NCI-H510A treated with DMSO at 0.1 percent for 48 hours (cell line): ENCODE measurements at regions not wholly inside any gene's neighbourhood (a gene's known extent, or its start where the extent isn't known, plus 50 kb on each side); places are given as distances from the start of the nearest gene placed in this dataset.
A peak's percentile ranks its signal among the peaks of the same experiment; 100 is the strongest.
"Not testable (repeated sequence)": the region's sequence is repeated elsewhere in the genome, so short reads cannot be mapped to it uniquely, and the experiment has no call there.

ENCODE experiments used
- DNase-seq: peaks from one replicate; lab custom pipeline; 2025; lab: John Stamatoyannopoulos, UW

DNA sequence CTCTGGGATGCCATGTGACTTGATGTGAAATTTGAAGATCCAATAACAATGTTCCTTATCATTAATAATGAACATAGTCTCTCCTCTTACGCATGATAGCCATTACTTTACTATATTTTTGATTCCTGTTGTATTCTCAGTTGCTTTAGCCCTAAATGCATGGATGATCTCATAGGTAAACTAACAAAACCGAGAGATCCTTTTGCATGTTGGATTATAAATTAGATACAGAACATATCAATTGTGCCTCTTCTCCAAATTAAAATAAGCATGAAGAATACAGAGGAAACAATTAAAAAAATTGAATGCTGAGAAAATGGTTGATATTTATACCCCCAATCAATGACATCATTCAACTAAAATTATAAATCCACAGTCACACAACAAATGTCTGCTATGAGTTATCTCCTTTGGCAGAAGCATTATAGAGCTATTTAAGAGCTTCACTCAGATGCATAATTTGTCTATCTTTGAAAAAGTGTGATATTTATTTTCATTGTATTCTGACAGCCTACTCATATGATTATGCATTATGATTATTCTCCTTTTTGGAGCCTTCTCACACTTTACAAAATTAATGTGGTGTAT lies 386.4 kb upstream of the STXBP6 start:
- no peak for DNase-seq

DNA sequence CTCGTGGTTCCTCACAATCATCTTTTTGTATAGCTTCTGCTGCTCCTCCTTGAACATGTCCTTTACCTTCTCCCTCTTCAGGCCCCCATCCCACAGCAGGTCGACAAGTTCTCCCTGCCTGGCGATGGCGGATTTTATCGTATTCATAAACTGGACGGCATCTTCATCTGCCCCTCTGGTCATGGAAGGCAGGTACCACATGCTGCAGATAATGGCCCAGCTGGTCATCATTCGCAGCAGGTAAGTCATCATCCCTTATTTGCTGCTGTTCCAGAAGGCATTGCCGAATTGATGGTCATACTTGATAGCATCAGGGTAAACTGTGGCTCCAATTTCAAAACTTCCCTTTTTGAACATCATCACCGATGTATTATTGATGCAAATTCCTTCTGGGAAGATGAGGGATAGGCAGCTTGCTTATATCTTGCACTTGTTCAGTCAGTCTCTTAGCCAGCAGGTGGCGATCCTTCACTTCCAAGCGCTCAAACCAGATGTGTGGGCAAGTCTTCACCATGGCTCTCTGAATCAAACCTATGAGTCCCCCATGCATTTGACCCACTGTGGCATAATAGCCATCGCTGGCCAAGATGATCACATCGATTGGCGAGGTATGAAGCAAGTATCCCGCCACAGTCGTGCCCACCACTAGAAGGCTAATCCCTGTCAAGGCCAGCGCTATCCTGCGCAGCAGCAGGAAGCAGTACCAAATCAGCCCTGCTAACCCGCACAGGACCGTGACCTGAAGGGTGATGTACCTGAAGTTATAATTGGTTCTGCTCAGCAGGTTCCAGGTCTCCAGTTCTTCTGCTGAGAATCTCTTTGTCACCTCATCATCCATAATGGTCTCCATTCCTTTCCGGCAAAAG lies 381.5 kb upstream of the STXBP6 start:
- no peak for DNase-seq

DNA sequence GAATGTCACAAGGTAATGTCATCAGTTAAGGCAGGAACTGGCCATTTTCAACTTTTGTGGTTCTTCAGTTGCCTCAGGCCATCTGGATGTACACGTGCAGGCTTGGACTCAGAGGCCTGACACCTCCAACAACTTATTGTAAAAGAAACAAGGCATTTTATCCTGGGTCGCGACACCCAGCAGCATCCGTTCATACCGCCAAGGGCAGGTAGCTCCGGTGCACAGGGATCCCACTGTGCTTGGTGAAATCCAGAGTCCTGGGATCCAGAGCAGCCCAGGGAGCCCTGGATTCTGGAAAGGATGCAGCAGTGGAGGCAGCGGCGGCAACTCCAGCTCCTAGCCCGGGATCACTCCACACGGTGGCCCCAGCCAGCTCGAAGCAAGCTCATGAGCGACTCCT lies 380.9 kb upstream of the STXBP6 start:
- DNase-seq = no peak

GRCh38 chr14:25412998-25413397 lies 363.1 kb upstream of the STXBP6 start:
- DNase-seq = no peak

- DNase-seq = peak; percentile 48
Observed at GRCh38 chr14:25411781-25412757, 362.1 kb upstream of the STXBP6 start.

- peak; percentile 38 for DNase-seq
Observed at GRCh38 chr14:25406818-25407217, 356.9 kb upstream of the STXBP6 start.

DNA sequence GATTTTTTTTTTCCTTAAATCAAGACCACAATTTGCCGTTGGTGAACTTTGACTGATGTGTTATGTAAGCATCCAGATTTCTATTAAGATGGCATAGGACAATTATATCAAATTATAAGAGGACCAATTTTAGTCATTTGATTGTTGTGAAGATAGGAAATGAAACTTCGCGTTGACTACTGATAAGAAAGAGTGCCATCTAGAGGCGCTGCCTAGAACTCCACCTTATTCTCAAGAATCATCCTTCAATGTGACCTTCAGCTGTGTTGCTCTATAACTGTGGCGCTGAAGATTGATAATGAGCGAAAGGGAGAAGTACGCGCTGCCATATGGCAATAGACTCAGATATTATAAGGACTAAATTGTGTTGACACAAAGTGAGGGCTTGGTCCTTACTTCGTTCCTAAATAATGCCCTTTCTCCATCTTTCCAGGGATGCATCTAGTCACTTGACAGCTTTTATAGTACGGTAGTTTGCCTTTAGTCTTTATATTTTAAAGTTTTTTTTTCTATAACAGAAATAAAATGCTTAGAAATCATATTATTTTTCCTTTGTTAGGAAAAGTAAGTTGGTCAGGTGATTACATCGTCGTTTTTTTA lies 350.8 kb upstream of the STXBP6 start:
- peak; percentile 82 for DNase-seq

DNA sequence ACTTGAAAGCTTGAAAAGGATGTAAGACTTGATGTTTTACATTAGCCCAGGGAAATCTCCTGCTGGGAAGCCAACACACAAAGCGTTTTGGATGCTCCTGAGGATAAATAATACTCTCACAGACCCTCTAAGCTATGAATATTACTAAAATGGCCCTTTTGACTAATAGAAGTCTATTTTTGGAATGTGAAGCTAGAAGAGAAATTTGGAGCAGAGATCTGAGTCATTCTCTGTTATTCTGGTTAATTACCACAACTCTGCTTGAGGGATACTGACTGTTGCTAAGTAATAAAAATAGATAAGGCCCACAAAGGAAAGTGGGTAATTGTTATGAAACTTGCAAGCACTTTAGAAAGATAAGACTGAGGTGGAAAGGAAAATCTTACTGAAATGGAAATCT lies 346.2 kb upstream of the STXBP6 start:
- no peak for DNase-seq

DNA sequence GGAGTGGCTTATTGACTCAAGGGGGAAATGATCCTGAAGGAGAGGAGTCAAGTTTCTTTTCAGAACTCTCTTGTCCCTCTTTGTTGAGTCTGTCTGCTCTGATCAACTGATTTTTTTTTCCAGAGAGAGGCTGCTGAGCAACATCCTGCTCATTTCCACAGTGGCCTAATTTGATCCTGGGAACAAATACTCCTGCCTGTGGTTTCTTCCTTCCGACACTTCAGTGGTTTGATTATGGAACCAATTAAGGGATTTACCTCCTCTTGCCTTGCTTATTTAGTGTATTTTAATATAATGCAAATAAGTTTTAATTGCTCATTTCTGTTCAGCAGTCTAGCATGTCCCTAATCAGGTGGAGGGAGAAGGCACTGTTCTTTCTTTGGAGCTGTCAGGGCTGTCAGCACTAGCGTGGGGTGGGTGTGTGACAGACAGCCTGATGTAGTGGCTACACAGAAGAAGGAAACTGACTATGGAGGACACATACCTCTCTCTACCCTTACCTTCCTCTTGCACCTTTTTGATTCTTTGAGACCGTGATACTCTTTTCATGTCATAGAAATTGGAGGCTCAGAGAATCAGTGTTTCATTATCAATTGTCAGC lies 344.9 kb upstream of the STXBP6 start:
- no peak for DNase-seq

DNA sequence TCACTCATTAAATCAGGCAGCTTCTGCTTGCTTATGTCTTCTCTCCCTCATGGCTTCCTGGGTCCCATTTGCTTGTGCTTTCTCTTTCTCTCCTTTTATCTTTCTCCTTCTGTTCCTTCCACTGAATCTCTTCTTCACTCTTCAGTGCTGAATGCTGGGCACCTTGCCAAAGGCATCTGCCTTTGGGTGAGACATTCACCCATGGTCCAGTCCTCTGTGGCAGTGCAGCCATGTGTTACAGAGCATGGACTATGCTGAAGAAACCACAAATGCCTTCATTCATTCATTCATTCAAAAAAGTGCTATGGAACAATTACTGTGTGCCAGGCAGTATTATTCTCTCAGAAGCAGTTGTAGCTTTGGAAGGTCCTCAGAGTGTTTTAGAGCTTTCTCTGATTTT lies 344.4 kb upstream of the STXBP6 start:
- DNase-seq = peak; percentile 1

DNA sequence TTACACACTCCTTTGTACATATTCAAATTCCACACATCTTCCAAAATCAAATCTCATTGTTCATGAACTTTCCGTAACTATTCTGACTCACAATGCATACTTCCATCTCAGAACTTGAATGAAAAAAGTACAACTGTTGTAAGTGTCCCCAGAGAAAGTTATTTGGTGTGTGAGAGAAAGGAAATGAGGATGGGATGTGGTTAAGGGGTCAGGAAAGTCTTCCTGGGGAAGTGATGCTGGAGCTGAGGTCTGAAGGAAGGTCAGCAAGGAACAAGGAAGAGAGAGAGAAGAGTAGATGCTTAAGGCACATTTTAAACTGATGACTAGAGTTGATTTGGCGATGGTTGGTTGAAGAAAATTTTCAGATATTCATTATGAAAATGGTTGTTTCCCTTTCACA lies 340.0 kb upstream of the STXBP6 start:
- DNase-seq = no peak

GRCh38 chr14:25381498-25381897 lies 331.6 kb upstream of the STXBP6 start:
- DNase-seq = no peak

DNA sequence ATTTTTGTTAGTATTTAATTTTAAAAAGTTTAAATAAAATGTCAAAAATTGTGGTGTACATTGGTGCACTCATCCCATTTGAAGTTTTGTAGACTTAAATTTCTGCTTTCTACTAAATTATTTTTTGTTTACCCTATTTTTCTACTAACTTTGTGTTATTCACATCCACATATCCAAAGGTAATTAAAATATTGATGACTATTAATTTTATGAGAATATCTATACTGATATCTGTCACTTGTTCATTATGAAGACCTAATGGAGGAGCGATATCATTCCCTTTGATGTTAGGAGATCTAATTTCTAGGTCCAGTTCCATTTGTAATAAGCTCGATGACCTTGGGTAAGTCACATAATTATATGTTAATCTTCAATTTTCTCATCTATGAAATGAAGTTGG lies 325.7 kb upstream of the STXBP6 start:
- DNase-seq = no peak

DNA sequence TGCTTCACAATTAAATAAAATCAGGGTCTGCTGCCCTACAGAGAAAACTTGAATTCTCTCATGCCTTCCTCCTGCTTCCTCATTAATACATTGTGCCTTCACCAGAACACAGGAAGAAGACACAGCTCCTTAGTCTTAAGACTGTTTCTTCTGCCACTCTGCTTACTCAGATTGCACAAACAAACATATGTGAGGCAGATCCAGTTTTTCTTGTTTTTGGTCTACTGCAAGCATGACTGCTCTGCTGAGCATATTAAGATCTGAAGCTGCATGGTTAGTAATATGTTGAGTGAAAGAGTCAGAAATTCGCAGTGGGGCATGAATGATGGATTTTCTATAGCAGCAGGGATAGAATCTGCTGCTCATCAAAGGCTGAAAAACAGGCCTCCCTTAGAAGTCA lies 321.1 kb upstream of the STXBP6 start:
- DNase-seq = peak; percentile 3

- DNase-seq = not testable (repeated sequence)
Observed at GRCh38 chr14:25370057-25370456, 320.1 kb upstream of the STXBP6 start.

DNA sequence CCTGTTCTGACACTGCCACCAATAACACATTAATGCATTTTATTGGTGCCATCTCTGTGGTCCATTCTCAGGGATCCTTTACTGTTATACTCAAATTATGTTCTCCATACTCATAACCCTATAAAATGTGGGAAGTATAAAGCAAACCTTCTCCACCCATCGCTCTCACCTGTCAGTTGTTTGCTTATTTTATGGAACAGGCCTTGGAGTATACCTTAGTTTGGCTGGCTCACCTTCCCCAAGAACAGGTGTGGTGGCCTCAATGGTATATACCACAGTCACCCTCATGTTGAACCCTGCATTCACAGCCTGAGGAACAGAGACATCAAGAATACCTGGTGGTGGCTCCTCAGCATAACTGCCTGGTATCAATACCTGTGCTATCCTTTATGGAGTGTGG lies 308.4 kb upstream of the STXBP6 start:
- no peak for DNase-seq

DNA sequence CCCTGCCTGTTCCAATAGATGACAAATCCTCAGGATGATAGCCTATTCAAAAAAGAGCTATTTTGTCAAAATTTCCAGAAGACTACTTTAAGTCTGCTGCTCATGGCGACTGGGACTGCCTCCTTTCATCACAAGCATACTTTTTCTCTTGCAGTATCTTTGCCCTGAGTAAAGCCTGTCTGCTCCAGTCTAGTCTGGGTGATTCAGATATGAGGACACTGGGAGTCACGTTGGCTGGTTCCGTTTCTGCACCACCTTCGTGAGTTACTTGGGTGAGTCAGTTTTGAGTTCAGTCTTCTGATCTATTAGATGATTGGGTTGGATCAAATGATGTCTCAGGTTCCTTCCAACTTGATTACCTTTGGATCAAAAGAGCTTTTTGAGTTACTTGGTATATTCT lies 301.3 kb upstream of the STXBP6 start:
- no peak for DNase-seq

DNA sequence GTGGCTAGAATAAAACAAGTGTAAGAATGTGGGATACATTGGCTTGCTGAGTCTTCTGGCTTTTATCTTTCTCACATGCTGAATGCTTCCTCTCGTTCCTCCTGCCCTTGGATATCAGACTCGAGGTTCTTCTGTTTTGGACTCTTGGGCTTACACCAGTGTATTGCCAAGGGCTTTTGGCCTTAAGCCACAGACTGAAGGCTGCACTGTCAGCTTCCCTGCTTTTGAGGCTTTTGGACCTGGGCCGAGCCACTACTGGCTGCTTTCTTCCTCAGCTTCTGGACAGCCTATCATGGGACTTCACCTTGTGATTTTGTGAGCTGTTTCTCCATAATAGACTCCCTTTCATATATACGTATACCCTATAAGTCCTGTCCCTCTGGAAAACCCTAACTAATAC lies 300.9 kb upstream of the STXBP6 start:
- no peak for DNase-seq

GRCh38 chr14:25350021-25350420 lies 300.1 kb upstream of the STXBP6 start:
- DNase-seq = no peak

DNA sequence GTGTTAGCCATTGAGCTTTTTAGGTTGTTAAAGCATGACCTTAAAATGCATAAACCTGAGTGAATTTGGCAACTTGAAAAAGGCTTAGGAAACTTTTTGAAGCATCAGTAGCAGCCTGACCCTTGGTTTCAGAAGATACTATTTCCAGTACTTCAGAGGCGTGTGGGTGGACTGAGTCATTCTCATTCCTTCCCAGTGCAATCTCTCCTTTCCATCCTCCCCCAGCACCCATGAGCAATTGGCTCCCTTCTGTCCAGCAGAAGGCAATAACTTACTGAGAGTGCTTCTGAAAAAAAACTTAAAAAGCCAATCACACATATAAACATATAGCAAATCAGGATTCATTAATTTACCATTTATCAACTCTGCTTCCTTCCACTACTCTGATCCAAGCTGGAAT lies 299.3 kb upstream of the STXBP6 start:
- no peak for DNase-seq

DNA sequence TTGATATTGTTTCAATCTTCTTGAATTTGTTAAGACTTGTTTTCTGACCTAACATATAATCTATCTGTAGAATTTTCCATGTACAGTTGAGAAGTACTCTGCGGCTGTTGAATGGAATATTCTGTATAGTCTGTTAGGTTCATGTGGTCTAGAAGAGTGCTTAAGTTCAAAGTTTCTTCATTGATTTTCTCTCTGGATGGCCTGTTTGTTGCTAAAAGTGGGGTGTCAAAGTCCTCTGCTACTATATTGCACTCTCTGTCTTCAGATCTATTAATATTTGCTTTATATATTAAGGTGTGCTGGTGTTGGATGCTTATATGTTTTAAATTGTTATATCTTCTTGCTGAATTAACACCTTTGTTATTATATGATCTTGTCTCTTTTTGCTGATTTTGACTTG lies 290.9 kb upstream of the STXBP6 start:
- DNase-seq = no peak

DNA sequence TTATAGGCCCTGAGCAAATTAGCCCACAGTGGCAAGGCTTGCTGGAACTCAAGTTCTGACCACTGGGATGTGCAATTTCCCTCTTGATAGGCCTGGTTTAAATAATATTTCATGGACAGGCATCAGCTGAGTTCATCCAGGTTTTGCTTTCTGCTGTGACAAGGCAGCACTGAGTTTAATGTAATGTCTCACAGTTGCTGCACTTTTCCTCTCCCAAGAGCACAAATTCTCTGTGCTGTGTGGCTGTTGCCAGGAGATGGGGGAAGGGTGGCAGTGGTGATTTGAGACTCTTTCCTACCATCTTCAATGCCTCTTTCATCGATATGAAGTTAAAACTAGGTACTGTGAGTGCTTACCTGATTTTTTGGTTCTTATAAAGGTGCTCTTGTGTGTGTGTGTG lies 272.8 kb upstream of the STXBP6 start:
- no peak for DNase-seq
